ENCODE measurements at regions not wholly inside any gene's neighbourhood (a gene's known extent, or its start where the extent isn't known, plus 50 kb on each side); places are given as distances from the start of the nearest gene placed in this dataset.

GRCh38 chr2:122737429-122738077 lies 982.1 kb downstream of the TSN start:
- Histone ChIP-seq H3K9me3 (ENCODE audit: control insufficient read depth, insufficient read depth, low read length) (peaks cover 2% of the 10 kb centered on the region), H3K36me3 (ENCODE audit: control insufficient read depth, insufficient read depth, low read length) (no peaks in the 10 kb centered on the region), H3K4me3 (ENCODE audit: low read length) (no peak overlapping the region), H3K27ac (ENCODE audit: low read length) (peak overlapping the region; percentile 45), H3K4me1 (ENCODE audit: control insufficient read depth, insufficient read depth, low read length) (no peaks in the 10 kb centered on the region), H3K27me3 (ENCODE audit: control insufficient read depth, insufficient read depth, low read length) (no peaks in the 10 kb centered on the region)
- Mint-ChIP-seq H3K4me1 (peaks cover 12 to 19% of the 10 kb centered on the region in 2 donors), H3K36me3 (no peaks in the 10 kb centered on the region), H3K4me3 (peak overlapping the region; percentile 13), H3K9me3 (peaks cover 6 to 10% of the 10 kb centered on the region in 2 donors), H3K27ac (peak overlapping the region; percentile 81 to 82), H3K27me3 (ENCODE audit: low read depth in 2 of 2) (no peaks in the 10 kb centered on the region)
- ATAC-seq (peak; percentile 31 to 74 (median 46)), DNase-seq (no peak)
- TF ChIP-seq, protein P1, sequence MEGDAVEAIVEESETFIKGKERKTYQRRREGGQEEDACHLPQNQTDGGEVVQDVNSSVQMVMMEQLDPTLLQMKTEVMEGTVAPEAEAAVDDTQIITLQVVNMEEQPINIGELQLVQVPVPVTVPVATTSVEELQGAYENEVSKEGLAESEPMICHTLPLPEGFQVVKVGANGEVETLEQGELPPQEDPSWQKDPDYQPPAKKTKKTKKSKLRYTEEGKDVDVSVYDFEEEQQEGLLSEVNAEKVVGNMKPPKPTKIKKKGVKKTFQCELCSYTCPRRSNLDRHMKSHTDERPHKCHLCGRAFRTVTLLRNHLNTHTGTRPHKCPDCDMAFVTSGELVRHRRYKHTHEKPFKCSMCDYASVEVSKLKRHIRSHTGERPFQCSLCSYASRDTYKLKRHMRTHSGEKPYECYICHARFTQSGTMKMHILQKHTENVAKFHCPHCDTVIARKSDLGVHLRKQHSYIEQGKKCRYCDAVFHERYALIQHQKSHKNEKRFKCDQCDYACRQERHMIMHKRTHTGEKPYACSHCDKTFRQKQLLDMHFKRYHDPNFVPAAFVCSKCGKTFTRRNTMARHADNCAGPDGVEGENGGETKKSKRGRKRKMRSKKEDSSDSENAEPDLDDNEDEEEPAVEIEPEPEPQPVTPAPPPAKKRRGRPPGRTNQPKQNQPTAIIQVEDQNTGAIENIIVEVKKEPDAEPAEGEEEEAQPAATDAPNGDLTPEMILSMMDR (IDR thresholded peaks at IDR 0.05): no peak
- intact Hi-C loops (cut with micrococcal nuclease): no loop called here
- WGBS (ENCODE audit: insufficient coverage): 48% methylated on average over 4 of the region's 7 CpGs

- intact Hi-C loops (cut with micrococcal nuclease): no loop called here
- peaks cover 2% of the 10 kb centered on the region for H3K9me3 ChIP-seq (ENCODE audit: control insufficient read depth, insufficient read depth, low read length)
Observed at GRCh38 chr2:122739732-122740593, 984.5 kb downstream of the TSN start.

DNA sequence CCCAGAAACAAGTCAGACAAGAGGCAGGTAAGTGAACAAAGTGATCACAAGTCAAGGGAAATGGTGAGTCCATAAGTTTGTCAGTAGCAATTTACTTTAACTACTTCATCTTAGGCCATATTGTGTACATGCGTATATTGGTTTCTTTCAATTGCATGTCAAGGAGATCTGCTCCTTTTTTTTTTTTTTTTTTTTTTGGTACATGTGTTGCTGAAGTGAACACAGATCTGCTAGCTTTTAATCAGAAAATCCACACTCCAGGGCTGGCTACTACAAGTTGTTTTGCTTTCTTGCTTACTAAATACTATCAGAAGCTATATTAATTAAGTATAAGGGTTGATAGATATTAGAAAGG lies 985.1 kb downstream of the TSN start:
- intact Hi-C loops (cut with micrococcal nuclease): no loop called here
- WGBS (ENCODE audit: insufficient coverage): no CpG with 5 or more reads among the region's 1 CpG
- Mint-ChIP-seq H3K27ac (peak overlapping the region; percentile 84 to 91), H3K9me3 (peaks cover 0 to 2% of the 10 kb centered on the region in 2 donors), H3K27me3 (ENCODE audit: low read depth in 2 of 2) (no peaks in the 10 kb centered on the region), H3K4me3 (peak overlapping the region; percentile 67), H3K4me1 (peaks cover 12 to 21% of the 10 kb centered on the region in 2 donors), H3K36me3 (no peaks in the 10 kb centered on the region)
- Histone ChIP-seq H3K4me3 (ENCODE audit: low read length) (no peak overlapping the region), H3K27ac (ENCODE audit: low read length) (peak overlapping the region; percentile 72), H3K9me3 (ENCODE audit: control insufficient read depth, insufficient read depth, low read length) (no peaks in the 10 kb centered on the region), H3K4me1 (ENCODE audit: control insufficient read depth, insufficient read depth, low read length) (no peaks in the 10 kb centered on the region), H3K27me3 (ENCODE audit: control insufficient read depth, insufficient read depth, low read length) (no peaks in the 10 kb centered on the region), H3K36me3 (ENCODE audit: control insufficient read depth, insufficient read depth, low read length) (no peaks in the 10 kb centered on the region)
- TF ChIP-seq, protein P1 (IDR thresholded peaks at IDR 0.05): no peak
- no peak for DNase-seq
- ATAC-seq: no peak

More at GRCh38 chr2:122739732-122740593, 984.5 kb downstream of the TSN start:
- no peaks in the 10 kb centered on the region for H3K36me3 ChIP-seq (ENCODE audit: control insufficient read depth, insufficient read depth, low read length)
- Mint-ChIP-seq H3K9me3 (peaks cover 2 to 3% of the 10 kb centered on the region in 2 donors), H3K27me3 (ENCODE audit: low read depth in 2 of 2) (no peaks in the 10 kb centered on the region), H3K4me3 (peak overlapping the region; percentile 67), H3K36me3 (no peaks in the 10 kb centered on the region), H3K4me1 (peaks cover 12 to 19% of the 10 kb centered on the region in 2 donors), H3K27ac (peak overlapping the region; percentile 84 to 91)
- TF ChIP-seq, protein P1 (IDR thresholded peaks at IDR 0.05): no peak
- DNase-seq (no peak), ATAC-seq (peak; percentile 72 to 84 (median 74))
- peak overlapping the region; percentile 72 for H3K27ac ChIP-seq (ENCODE audit: low read length)
- no peaks in the 10 kb centered on the region for H3K4me1 ChIP-seq (ENCODE audit: control insufficient read depth, insufficient read depth, low read length)
- 68% methylated on average over 4 of the region's 5 CpGs for WGBS (ENCODE audit: insufficient coverage)
- H3K4me3 ChIP-seq (ENCODE audit: low read length): no peak overlapping the region
- H3K27me3 ChIP-seq (ENCODE audit: control insufficient read depth, insufficient read depth, low read length): no peaks in the 10 kb centered on the region

Measured in natural killer cell (primary cell).